Loucy (cell line): ENCODE measurements at regions not wholly inside any gene's neighbourhood (a gene's known extent, or its start where the extent isn't known, plus 50 kb on each side); places are given as distances from the start of the nearest gene placed in this dataset.
"Not testable (repeated sequence)": the region's sequence is repeated elsewhere in the genome, so short reads cannot be mapped to it uniquely, and the experiment has no call there.

Source experiments
- CTCF ChIP-seq: fragments of 200-600 bp; sonication (generic); conservative IDR thresholded peaks from 2 replicates; pipeline ENCODE4 v1.5.1; 2014; ENCODE audit warnings: mild to moderate bottlenecking, antibody characterized with exemption, low read length
- EZH2phosphoT487 ChIP-seq: fragments of 200-600 bp; IDR thresholded peaks from 2 replicates; pipeline ENCODE4 v1.6.1; 2018; ENCODE audit warnings: antibody characterized with exemption, mild to moderate bottlenecking, moderate library complexity, borderline replicate concordance

DNA sequence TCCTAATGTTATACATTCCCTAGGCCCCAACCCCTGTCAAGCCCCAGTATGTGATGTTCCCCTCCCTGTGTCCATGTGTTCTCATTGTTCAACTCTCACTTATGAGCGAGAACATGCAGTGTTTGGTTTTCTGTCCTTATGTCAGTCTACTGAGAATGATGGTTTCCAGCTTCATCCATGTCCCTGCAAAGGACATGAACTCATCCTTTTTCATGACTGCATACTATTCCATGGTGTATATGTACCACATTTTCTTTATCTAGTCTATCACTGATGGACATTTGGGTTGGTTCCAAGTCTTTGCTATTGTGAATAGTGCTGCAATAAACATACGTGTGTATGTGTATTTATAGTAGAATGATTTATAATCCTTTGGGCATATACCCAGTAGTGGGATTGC lies 605.4 kb upstream of the BRINP3 start:
- TF ChIP-seq CTCF, EZH2phosphoT487: not testable (repeated sequence)
